Liver (tissue), 3 donors: ENCODE measurements at regions not wholly inside any gene's neighbourhood (a gene's known extent, or its start where the extent isn't known, plus 50 kb on each side); places are given as distances from the start of the nearest gene placed in this dataset.

ENCODE experiments used
- ATF3 ChIP-seq: IDR thresholded peaks from 2 replicates; pipeline ENCODE4 v1.6.1; 2016; ENCODE audit warnings: antibody characterized with exemption
- CTCF ChIP-seq: fragments of 150-350 bp; IDR thresholded peaks from 2 replicates; pipeline ENCODE4 v1.5.1; 2017; ENCODE audit warnings: improper control_type of control experiment, low read depth, low read length; ENCODE audit not compliant: missing input control
- FOXA1 ChIP-seq: IDR thresholded peaks from 2 replicates; pipeline ENCODE4 v1.6.1; 2016; ENCODE audit warnings: antibody characterized with exemption
- HNF4A ChIP-seq, 2 donors: conservative IDR thresholded peaks; 2 replicates each; pipeline ENCODE4 v1.6.1; 2016; ENCODE audit warnings: antibody characterized with exemption in 2 of 2, mild to moderate bottlenecking in 2 of 2
- JUND ChIP-seq, 2 donors: IDR thresholded peaks; 2 replicates each; pipeline ENCODE4 v1.6.1; 2016; ENCODE audit warnings: antibody characterized with exemption in 2 of 2
- MAX ChIP-seq: IDR thresholded peaks from 2 replicates; pipeline ENCODE4 v1.6.1; 2016; ENCODE audit warnings: antibody characterized with exemption
- RAD21 ChIP-seq, 2 donors: IDR thresholded peaks; 2 replicates each; pipeline ENCODE4 v1.6.1; 2016; ENCODE audit warnings: antibody characterized with exemption in 2 of 2, mild to moderate bottlenecking in 2 of 2
- REST ChIP-seq: IDR thresholded peaks from 2 replicates; pipeline ENCODE4 v1.6.1; 2016; ENCODE audit warnings: antibody characterized with exemption, mild to moderate bottlenecking
- RXRA ChIP-seq, 2 donors: IDR thresholded peaks; 2 replicates each; pipeline ENCODE4 v1.6.1; 2017 to 2018; ENCODE audit warnings: antibody characterized with exemption in 2 of 2, mild to moderate bottlenecking in 1 of 2
- SP1 ChIP-seq: IDR thresholded peaks from 2 replicates; pipeline ENCODE4 v1.6.1; 2018; ENCODE audit warnings: antibody characterized with exemption, mild to moderate bottlenecking
- TAF1 ChIP-seq: conservative IDR thresholded peaks from 2 replicates; pipeline ENCODE4 v1.6.1; 2016; ENCODE audit warnings: antibody characterized with exemption, mild to moderate bottlenecking
- YY1 ChIP-seq: IDR thresholded peaks from 2 replicates; pipeline ENCODE4 v1.6.1; 2016; ENCODE audit warnings: antibody characterized with exemption, mild to moderate bottlenecking
- donor health status: healthy.
- donor health status: healthy.

- no peak for TF ChIP-seq FOXA1
- no peak for TF ChIP-seq YY1
- no peak for TF ChIP-seq CTCF
- TF ChIP-seq ATF3: no peak
- no peak for TF ChIP-seq MAX
- TF ChIP-seq SP1: no peak
- TF ChIP-seq REST: no peak
- TF ChIP-seq TAF1: no peak
- no peak for TF ChIP-seq RAD21 (IDR thresholded peaks at IDR 0.05)
- TF ChIP-seq RXRA (IDR thresholded peaks at IDR 0.05): no peak
- TF ChIP-seq JUND (IDR thresholded peaks at IDR 0.05): no peak
- TF ChIP-seq HNF4A (conservative IDR thresholded peaks at IDR 0.05): no peak
Measured at GRCh38 chr18:75531851-75532459, 104.5 kb upstream of the SMIM21 start.
